H9 (cell line): ENCODE measurements at regions not wholly inside any gene's neighbourhood (a gene's known extent, or its start where the extent isn't known, plus 50 kb on each side); places are given as distances from the start of the nearest gene placed in this dataset.

ENCODE experiments used
- DNase-seq: peaks from one replicate; pipeline ENCODE4 v3.0.0-alpha.2; 2017
- H2AFZ ChIP-seq: one replicate; pipeline ENCODE4 v1.6.1; 2013; ENCODE audit warnings: mild to moderate bottlenecking, low read length, control low read depth, moderate library complexity
- H2AK5ac ChIP-seq: 2 replicates; pipeline ENCODE4 v1.6.1; 2013; ENCODE audit warnings: low read length, control low read depth, mixed read lengths; ENCODE audit not compliant: insufficient read length
- H2BK120ac ChIP-seq: one replicate; pipeline ENCODE4 v1.6.1; 2013; ENCODE audit warnings: low read depth, mild to moderate bottlenecking, low read length, control low read depth, inconsistent platforms; ENCODE audit not compliant: poor library complexity, severe bottlenecking
- H2BK12ac ChIP-seq: 2 replicates; pipeline ENCODE4 v1.6.1; 2013; ENCODE audit warnings: low read length, control low read depth, mixed read lengths, low read depth; ENCODE audit not compliant: insufficient read length
- H2BK15ac ChIP-seq: 2 replicates; pipeline ENCODE4 v1.6.1; 2013; ENCODE audit warnings: low read depth, low read length, control low read depth
- H2BK20ac ChIP-seq: one replicate; pipeline ENCODE4 v1.6.1; 2013; ENCODE audit warnings: low read depth, mild to moderate bottlenecking, low read length, control low read depth, inconsistent platforms; ENCODE audit not compliant: poor library complexity, severe bottlenecking
- H2BK5ac ChIP-seq: 2 replicates; pipeline ENCODE4 v1.6.1; 2013; ENCODE audit warnings: low read length, control low read depth, mixed read lengths; ENCODE audit not compliant: insufficient read length
- H3K14ac ChIP-seq: 2 replicates; pipeline ENCODE4 v1.6.1; 2013; ENCODE audit warnings: low read length, control low read depth; ENCODE audit not compliant: insufficient read depth
- H3K18ac ChIP-seq: 2 replicates; pipeline ENCODE4 v1.6.1; 2013; ENCODE audit warnings: low read depth, mild to moderate bottlenecking, mixed read lengths, low read length, control low read depth; ENCODE audit not compliant: insufficient read length
- H3K23ac ChIP-seq: 2 replicates; pipeline ENCODE4 v1.6.1; 2013; ENCODE audit warnings: low read length, control low read depth, mixed read lengths, low read depth; ENCODE audit not compliant: insufficient read length
- H3K23me2 ChIP-seq: 2 replicates; pipeline ENCODE4 v1.6.1; 2013; ENCODE audit warnings: low read depth, mild to moderate bottlenecking, mixed read lengths, low read length, control low read depth; ENCODE audit not compliant: insufficient read length, poor library complexity, severe bottlenecking
- H3K27ac ChIP-seq: 2 replicates; pipeline ENCODE4 v1.5.1; 2013; ENCODE audit warnings: low read length, control low read depth, mixed read lengths, low read depth; ENCODE audit not compliant: insufficient read length
- H3K27me3 ChIP-seq: 2 replicates; pipeline ENCODE4 v1.6.1; 2013; ENCODE audit warnings: low read length, control low read depth, inconsistent platforms; ENCODE audit not compliant: insufficient read depth
- H3K4ac ChIP-seq: 2 replicates; pipeline ENCODE4 v1.6.1; 2013; ENCODE audit warnings: low read depth, mild to moderate bottlenecking, control low read depth, inconsistent platforms, low read length, moderate library complexity
- H3K4me1 ChIP-seq: 2 replicates; pipeline ENCODE4 v1.6.1; 2013; ENCODE audit warnings: low read length, control low read depth, inconsistent platforms; ENCODE audit not compliant: insufficient read depth
- H3K4me2 ChIP-seq: 2 replicates; pipeline ENCODE4 v1.6.1; 2013; ENCODE audit warnings: low read length, control low read depth, mixed read lengths; ENCODE audit not compliant: insufficient read length, insufficient read depth
- H3K56ac ChIP-seq: 2 replicates; pipeline ENCODE4 v1.6.1; 2013; ENCODE audit warnings: low read depth, mild to moderate bottlenecking, mixed read lengths, low read length, control low read depth; ENCODE audit not compliant: insufficient read length
- H3K79me1 ChIP-seq: 2 replicates; pipeline ENCODE4 v1.6.1; 2013; ENCODE audit warnings: low read depth, mild to moderate bottlenecking, moderate library complexity, low read length, control low read depth, inconsistent platforms; ENCODE audit not compliant: insufficient read depth, poor library complexity, severe bottlenecking
- H3K79me2 ChIP-seq: 2 replicates; pipeline ENCODE4 v1.6.1; 2013; ENCODE audit warnings: low read length, control low read depth, inconsistent platforms; ENCODE audit not compliant: insufficient read depth
- H3K9ac ChIP-seq: 2 replicates; pipeline ENCODE4 v1.6.1; 2013; ENCODE audit warnings: low read length, control low read depth, mixed read lengths; ENCODE audit not compliant: insufficient read length; ENCODE audit errors: extremely low read depth
- H3K9me3 ChIP-seq: one replicate; pipeline ENCODE4 v1.6.1; 2013; ENCODE audit warnings: low read depth, low read length, inconsistent platforms; ENCODE audit not compliant: control insufficient read depth
- H3T11ph ChIP-seq: one replicate; pipeline ENCODE4 v1.6.1; 2013; ENCODE audit warnings: mild to moderate bottlenecking, low read length, control low read depth, inconsistent platforms
- H4K20me1 ChIP-seq: one replicate; pipeline ENCODE4 v1.6.1; 2013; ENCODE audit not compliant: control insufficient read depth, insufficient read length, insufficient read depth
- H4K5ac ChIP-seq: 2 replicates; pipeline ENCODE4 v1.6.1; 2013; ENCODE audit warnings: low read depth, mild to moderate bottlenecking, mixed read lengths, low read length, control low read depth; ENCODE audit not compliant: insufficient read length
- H4K8ac ChIP-seq: replicated peaks from 2 replicates; pipeline ENCODE4 v1.6.1; 2013; ENCODE audit warnings: low read length, control low read depth, mixed read lengths, low read depth; ENCODE audit not compliant: insufficient read length
- H4K91ac ChIP-seq: 2 replicates; pipeline ENCODE4 v1.6.1; 2013; ENCODE audit warnings: low read depth, mild to moderate bottlenecking, moderate library complexity, mixed read lengths, low read length, control low read depth; ENCODE audit not compliant: insufficient read length
- H3K27ac Mint-ChIP-seq, 3 experiments: 2 replicates in 2 of 3; 3 replicates in 1 of 3; pipeline ENCODE4 v1.8.0; 2020 to 2021; ENCODE audit warnings: mixed read lengths in 3 of 3, mild to moderate bottlenecking in 1 of 3, moderate library complexity in 1 of 3
- H3K27me3 Mint-ChIP-seq: 2 replicates; pipeline ENCODE4 v1.8.0; 2021; ENCODE audit warnings: low read depth, mild to moderate bottlenecking, moderate library complexity, mixed read lengths
- H3K36me3 Mint-ChIP-seq, 3 experiments: 2 replicates in 2 of 3; 3 replicates in 1 of 3; pipeline ENCODE4 v1.8.0; 2020 to 2021; ENCODE audit warnings: low read depth in 3 of 3, mixed read lengths in 3 of 3; ENCODE audit not compliant: insufficient read depth in 1 of 3
- H3K4me1 Mint-ChIP-seq, 2 experiments: 2 replicates each; pipeline ENCODE4 v1.8.0; 2020; ENCODE audit warnings: mixed read lengths in 2 of 2
- H3K4me3 Mint-ChIP-seq, 2 experiments: 2 replicates in 1 of 2; 3 replicates in 1 of 2; pipeline ENCODE4 v1.8.0; 2020 to 2021; ENCODE audit warnings: mild to moderate bottlenecking in 2 of 2, mixed read lengths in 2 of 2, moderate library complexity in 1 of 2
- H3K9me3 Mint-ChIP-seq, 2 experiments: 2 replicates in 1 of 2; 3 replicates in 1 of 2; pipeline ENCODE4 v1.8.0; 2020; ENCODE audit warnings: mild to moderate bottlenecking in 2 of 2, mixed read lengths in 2 of 2, moderate library complexity in 1 of 2
- CTCF ChIP-seq: fragments of 200-600 bp; sonication (generic); conservative IDR thresholded peaks from 3 replicates; pipeline ENCODE4 v1.8.0; 2021; ENCODE audit warnings: antibody characterized with exemption, mild to moderate bottlenecking
- WGBS: extraction: QIAGEN DNeasy Blood & Tissue Kit; methylation state at CpG from one replicate; pipeline ENCODE4 v1.1.7; 2013; ENCODE audit warnings: missing lambda C conversion rate, low lambda C conversion rate, mixed read lengths; ENCODE audit not compliant: insufficient read length; ENCODE audit errors: extremely low coverage; 5-methylcytosine and 5-hydroxymethylcytosine counted together

- Histone ChIP-seq H3K14ac (no peak overlapping the region), H3K4me1 (peaks cover 5% of the 10 kb centered on the region; the same call in 1 of the 2 replicates), H3K79me2 (no peaks in the 10 kb centered on the region), H3K27me3 (no peaks in the 10 kb centered on the region; the same call in 1 of the 2 replicates), H3K56ac (no peak overlapping the region), H3T11ph (no peak overlapping the region), H3K4ac (no peak overlapping the region), H4K8ac (no peak overlapping the region), H3K23ac (no peak overlapping the region), H3K79me1 (no peaks in the 10 kb centered on the region), H2BK20ac (no peak overlapping the region), H2BK12ac (no peak overlapping the region), H4K20me1 (no peaks in the 10 kb centered on the region), H2BK15ac (no peak overlapping the region), H3K9ac (no peak overlapping the region), H2BK120ac (no peak overlapping the region), H3K23me2 (no peaks in the 10 kb centered on the region), H2AK5ac (no peak overlapping the region), H3K18ac (no peak overlapping the region), H3K9me3 (no peaks in the 10 kb centered on the region), H3K27ac (no peak overlapping the region), H4K91ac (no peak overlapping the region), H4K5ac (no peak overlapping the region), H3K4me2 (no peak overlapping the region), H2BK5ac (no peak overlapping the region), H2AFZ (no peak overlapping the region)
- TF ChIP-seq CTCF: no peak
- H3K4me1 Mint-ChIP-seq: peaks cover 5 to 13% of the 10 kb centered on the region in 2 experiments
- H3K9me3 Mint-ChIP-seq: peaks cover 72 to 80% of the 10 kb centered on the region in 2 experiments
- no peak overlapping the region for H3K27ac Mint-ChIP-seq
- peaks cover 0 to 2% (median 0%) of the 10 kb centered on the region in 3 experiments; a peak in 5 of 7 replicates for H3K36me3 Mint-ChIP-seq
- H3K4me3 Mint-ChIP-seq: no peak overlapping the region
- WGBS: no CpG with 5 or more reads among the region's 3 CpGs
- no peak for DNase-seq
- peaks cover 4% of the 10 kb centered on the region; the same call in 1 of the 2 replicates for H3K27me3 Mint-ChIP-seq
Observed at GRCh38 chrX:40503094-40503493, 77.7 kb upstream of the ATP6AP2 start.
